B cell (primary cell): ENCODE measurements at regions not wholly inside any gene's neighbourhood (a gene's known extent, or its start where the extent isn't known, plus 50 kb on each side); places are given as distances from the start of the nearest gene placed in this dataset.

Experiments used
- ATAC-seq: fragments of 200-7000 bp; cut with Tn5 transposase; one replicate; pipeline ENCODE4 v1.10.0; 2021; ENCODE audit warnings: low read depth, mild to moderate bottlenecking, moderate number of reproducible peaks, moderate library complexity
- CTCF ChIA-PET: fragments of 350-600 bp; sonication (Branson Sonifier 250); formaldehyde crosslinking; loops from one replicate; lab custom pipeline; 2021; ENCODE audit warnings: antibody characterized with exemption, inconsistent platforms; lab: Charles Lee
- POLR2A ChIA-PET: fragments of 350-600 bp; sonication (Branson Sonifier 250); formaldehyde crosslinking; loops from one replicate; lab custom pipeline; 2021; ENCODE audit warnings: antibody characterized with exemption; lab: Charles Lee
- DNase-seq: peaks from one replicate; pipeline ENCODE4 v3.0.0; 2013
- H2AFZ ChIP-seq: 2 replicates; pipeline ENCODE4 v1.6.1; 2012; ENCODE audit warnings: mild to moderate bottlenecking, low read depth, low read length; ENCODE audit not compliant: insufficient read depth, poor library complexity, severe bottlenecking
- H3K27ac ChIP-seq, 2 donors: 1 replicate in 1 of 2; 2 replicates in 1 of 2; pipeline ENCODE4 v1.5.1; 2012 to 2013; ENCODE audit warnings: low read length in 2 of 2, mild to moderate bottlenecking in 2 of 2, moderate library complexity in 1 of 2
- H3K27me3 ChIP-seq, 4 experiments: fragments of 200-600 bp in 1 of 4; sonication (generic) in 1 of 4; replicated peaks in 1 of 4; 1 replicate in 2 of 4; 2 replicates in 2 of 4; pipeline versions ENCODE4 v1.6.1 to v1.7.0; 2013 to 2016; ENCODE audit warnings: low read length in 3 of 4, mild to moderate bottlenecking in 2 of 4, mixed read lengths in 1 of 4, moderate library complexity in 1 of 4; ENCODE audit not compliant: insufficient read depth in 4 of 4, control insufficient read depth in 3 of 4; ENCODE audit errors: control extremely low read depth in 1 of 4
- H3K36me3 ChIP-seq, 2 experiments: replicated peaks in 1 of 2; 1 replicate in 1 of 2; 2 replicates in 1 of 2; pipeline versions ENCODE4 v1.6.1 to v1.7.1; 2013; ENCODE audit warnings: low read length in 1 of 2; ENCODE audit not compliant: insufficient read depth in 2 of 2, control insufficient read depth in 1 of 2; ENCODE audit errors: control extremely low read depth in 1 of 2, extremely low read depth in 1 of 2
- H3K4me1 ChIP-seq, 2 donors: fragments of 200-600 bp in 1 of 2; sonication (generic) in 1 of 2; 1 replicate in 1 of 2; 2 replicates in 1 of 2; pipeline versions ENCODE4 v1.5.1 to v1.6.1; 2013 to 2017; ENCODE audit warnings: low read length in 2 of 2; ENCODE audit not compliant: control insufficient read depth in 2 of 2, insufficient read depth in 2 of 2
- H3K4me2 ChIP-seq: replicated peaks from 2 replicates; pipeline ENCODE3; 2012; ENCODE audit warnings: mild to moderate bottlenecking, low read depth, low read length; ENCODE audit not compliant: poor library complexity, severe bottlenecking
- H3K4me3 ChIP-seq, 5 experiments: fragments of 200-600 bp in 1 of 5; sonication (generic) in 1 of 5; 1 replicate in 3 of 5; 2 replicates in 2 of 5; pipeline versions ENCODE4 v1.5.1 to v1.7.0; 2011 to 2016; ENCODE audit warnings: low read length in 4 of 5, mild to moderate bottlenecking in 4 of 5, low read depth in 2 of 5, control low read depth in 1 of 5, moderate library complexity in 1 of 5; ENCODE audit not compliant: insufficient read depth in 1 of 5; ENCODE audit errors: control extremely low read depth in 1 of 5, extremely low read depth in 1 of 5
- H3K79me2 ChIP-seq: fragments of 200-600 bp; sonication (generic); one replicate; pipeline ENCODE4 v1.6.0; 2016; ENCODE audit warnings: low read length; ENCODE audit not compliant: control insufficient read depth, insufficient read depth
- H3K9ac ChIP-seq: fragments of 200-600 bp; sonication (generic); 2 replicates; pipeline ENCODE4 v1.6.1; 2017; ENCODE audit warnings: mild to moderate bottlenecking, low read length, moderate library complexity
- H3K9me3 ChIP-seq, 3 donors: one replicate each; pipeline versions ENCODE4 v1.6.1 to v1.7.1; 2013; ENCODE audit warnings: low read length in 2 of 3; ENCODE audit not compliant: control insufficient read depth in 2 of 3, insufficient read depth in 1 of 3; ENCODE audit errors: control extremely low read depth in 1 of 3
- H4K20me1 ChIP-seq: 2 replicates; pipeline ENCODE4 v1.6.0; 2012; ENCODE audit warnings: mild to moderate bottlenecking, low read length; ENCODE audit not compliant: insufficient read depth, control insufficient read depth, poor library complexity, severe bottlenecking
- H3K27ac Mint-ChIP-seq: one replicate; pipeline ENCODE4 v1.8.0; 2021; ENCODE audit warnings: mixed read lengths
- H3K27me3 Mint-ChIP-seq: one replicate; pipeline ENCODE4 v1.8.0; 2021; ENCODE audit warnings: mixed read lengths
- H3K4me1 Mint-ChIP-seq: one replicate; pipeline ENCODE4 v1.8.0; 2021; ENCODE audit warnings: mixed read lengths
- H3K4me3 Mint-ChIP-seq: one replicate; pipeline ENCODE4 v1.8.0; 2021; ENCODE audit warnings: mixed read lengths
- H3K9me3 Mint-ChIP-seq: one replicate; pipeline ENCODE4 v1.8.0; 2022; ENCODE audit warnings: mixed read lengths; ENCODE audit not compliant: insufficient read depth
- EZH2 ChIP-seq: IDR thresholded peaks from 2 replicates; pipeline ENCODE4 v1.6.1; 2012; ENCODE audit warnings: borderline replicate concordance, low read depth, mild to moderate bottlenecking, moderate library complexity, low read length; ENCODE audit not compliant: insufficient read depth, poor library complexity, severe bottlenecking
- WGBS: methylation state at CpG from one replicate; pipeline ENCODE4 v1.1.5; 2013; ENCODE audit warnings: missing lambda C conversion rate; ENCODE audit not compliant: insufficient coverage; 5-methylcytosine and 5-hydroxymethylcytosine counted together
- intact Hi-C: fragments of 100-400 bp; cut with micrococcal nuclease; formaldehyde crosslinking; loops from one replicate; pipeline ENCODE4 v1.10.0; 2022
- TF ChIP-seq, protein P1 (sequence below): fragments of 200-600 bp; IDR thresholded peaks from one replicate; pipeline ENCODE4 v1.8.0; 2022; ENCODE audit warnings: antibody characterized with exemption, mild to moderate bottlenecking

DNA sequence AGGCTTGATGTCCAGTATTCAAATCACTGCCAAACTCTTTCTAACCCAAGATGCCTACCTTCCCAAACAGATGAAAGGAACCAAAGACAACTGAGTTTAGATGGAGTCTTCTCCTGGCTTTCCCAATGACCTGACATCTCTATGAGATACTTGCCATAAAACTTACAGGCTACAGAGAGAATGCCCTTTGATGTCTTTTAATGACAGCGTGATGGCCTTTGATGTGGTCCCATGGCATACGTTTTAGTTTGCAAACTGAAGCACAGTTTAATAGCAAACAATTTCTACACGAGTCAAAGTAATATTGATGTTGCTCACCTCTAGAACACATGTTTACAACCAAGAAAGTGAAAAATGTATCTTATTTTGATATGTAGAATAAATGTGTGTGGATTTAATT lies 73.2 kb downstream of the ZIC4 start:
- DNase-seq (no peak), ATAC-seq (no peak)
- H3K27me3 ChIP-seq = no peaks in the 10 kb centered on the region
- no peak overlapping the region for H3K4me3 Mint-ChIP-seq
- no CpG with 5 or more reads among the region's 3 CpGs for WGBS
- no peak overlapping the region for H3K4me3 ChIP-seq
- H3K9me3 Mint-ChIP-seq = no peaks in the 10 kb centered on the region
- H3K27ac Mint-ChIP-seq = no peak overlapping the region
- POLR2A ChIA-PET = no interaction called here
- H3K27ac ChIP-seq = no peak overlapping the region
- TF ChIP-seq, protein P1, sequence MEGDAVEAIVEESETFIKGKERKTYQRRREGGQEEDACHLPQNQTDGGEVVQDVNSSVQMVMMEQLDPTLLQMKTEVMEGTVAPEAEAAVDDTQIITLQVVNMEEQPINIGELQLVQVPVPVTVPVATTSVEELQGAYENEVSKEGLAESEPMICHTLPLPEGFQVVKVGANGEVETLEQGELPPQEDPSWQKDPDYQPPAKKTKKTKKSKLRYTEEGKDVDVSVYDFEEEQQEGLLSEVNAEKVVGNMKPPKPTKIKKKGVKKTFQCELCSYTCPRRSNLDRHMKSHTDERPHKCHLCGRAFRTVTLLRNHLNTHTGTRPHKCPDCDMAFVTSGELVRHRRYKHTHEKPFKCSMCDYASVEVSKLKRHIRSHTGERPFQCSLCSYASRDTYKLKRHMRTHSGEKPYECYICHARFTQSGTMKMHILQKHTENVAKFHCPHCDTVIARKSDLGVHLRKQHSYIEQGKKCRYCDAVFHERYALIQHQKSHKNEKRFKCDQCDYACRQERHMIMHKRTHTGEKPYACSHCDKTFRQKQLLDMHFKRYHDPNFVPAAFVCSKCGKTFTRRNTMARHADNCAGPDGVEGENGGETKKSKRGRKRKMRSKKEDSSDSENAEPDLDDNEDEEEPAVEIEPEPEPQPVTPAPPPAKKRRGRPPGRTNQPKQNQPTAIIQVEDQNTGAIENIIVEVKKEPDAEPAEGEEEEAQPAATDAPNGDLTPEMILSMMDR = no peak
- no peak overlapping the region for H3K9ac ChIP-seq
- no peaks in the 10 kb centered on the region for H3K9me3 ChIP-seq
- no peak overlapping the region for H2AFZ ChIP-seq
- CTCF ChIA-PET = no interaction called here
- H3K36me3 ChIP-seq = no peaks in the 10 kb centered on the region
- no peaks in the 10 kb centered on the region for H3K79me2 ChIP-seq
- no peaks in the 10 kb centered on the region for H3K4me1 Mint-ChIP-seq
- H3K4me2 ChIP-seq = no peak overlapping the region
- intact Hi-C loops = no loop called here
- H3K27me3 Mint-ChIP-seq = no peaks in the 10 kb centered on the region
- no peaks in the 10 kb centered on the region for H3K4me1 ChIP-seq
- no peaks in the 10 kb centered on the region for H4K20me1 ChIP-seq

DNA sequence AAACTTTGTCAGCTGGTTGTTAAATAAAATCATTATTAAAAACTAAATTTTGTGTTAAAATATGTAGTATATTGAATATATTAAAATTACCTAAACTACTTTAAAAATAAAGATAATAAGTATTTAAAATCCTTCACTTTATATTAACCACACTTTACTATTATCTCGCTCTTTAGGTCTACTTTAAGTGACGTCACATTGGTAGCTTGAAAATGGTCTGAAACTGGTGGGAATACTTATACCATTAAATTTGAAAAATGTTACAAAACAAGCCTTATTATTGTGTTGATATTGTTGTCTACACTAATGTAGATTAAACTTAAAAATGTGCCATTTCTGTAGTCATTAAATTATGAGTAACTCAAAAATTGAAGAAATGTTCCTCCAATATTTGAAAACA lies 77.6 kb downstream of the ZIC4 start:
- no peak for ATAC-seq
- Histone ChIP-seq H3K36me3 (no peaks in the 10 kb centered on the region), H3K9ac (no peak overlapping the region), H3K4me3 (no peak overlapping the region), H3K4me1 (no peaks in the 10 kb centered on the region), H3K79me2 (no peaks in the 10 kb centered on the region), H3K27me3 (no peaks in the 10 kb centered on the region), H2AFZ (no peak overlapping the region), H4K20me1 (no peaks in the 10 kb centered on the region), H3K27ac (no peak overlapping the region), H3K4me2 (no peak overlapping the region), H3K9me3 (no peaks in the 10 kb centered on the region)
- ChIA-PET POLR2A (no interaction called here), CTCF (no interaction called here)
- Mint-ChIP-seq H3K4me3 (no peak overlapping the region), H3K27ac (no peak overlapping the region), H3K27me3 (no peaks in the 10 kb centered on the region), H3K4me1 (no peaks in the 10 kb centered on the region), H3K9me3 (no peaks in the 10 kb centered on the region)
- TF ChIP-seq EZH2 = no peak
- TF ChIP-seq, protein P1 = no peak
- intact Hi-C loops = no loop called here
- no CpG with 5 or more reads among the region's 2 CpGs for WGBS
- DNase-seq = no peak
